B cell (primary cell): ENCODE measurements at regions not wholly inside any gene's neighbourhood (a gene's known extent, or its start where the extent isn't known, plus 50 kb on each side); places are given as distances from the start of the nearest gene placed in this dataset.

Experiments used
- ATAC-seq: fragments of 200-7000 bp; cut with Tn5 transposase; one replicate; pipeline ENCODE4 v1.10.0; 2021; ENCODE audit warnings: low read depth, mild to moderate bottlenecking, moderate number of reproducible peaks, moderate library complexity
- CTCF ChIA-PET: fragments of 350-600 bp; sonication (Branson Sonifier 250); formaldehyde crosslinking; loops from one replicate; lab custom pipeline; 2021; ENCODE audit warnings: antibody characterized with exemption, inconsistent platforms; lab: Charles Lee
- POLR2A ChIA-PET: fragments of 350-600 bp; sonication (Branson Sonifier 250); formaldehyde crosslinking; loops from one replicate; lab custom pipeline; 2021; ENCODE audit warnings: antibody characterized with exemption; lab: Charles Lee
- DNase-seq: peaks from one replicate; pipeline ENCODE4 v3.0.0; 2013
- H2AFZ ChIP-seq: 2 replicates; pipeline ENCODE4 v1.6.1; 2012; ENCODE audit warnings: mild to moderate bottlenecking, low read depth, low read length; ENCODE audit not compliant: insufficient read depth, poor library complexity, severe bottlenecking
- H3K27ac ChIP-seq, 2 donors: 1 replicate in 1 of 2; 2 replicates in 1 of 2; pipeline ENCODE4 v1.5.1; 2012 to 2013; ENCODE audit warnings: low read length in 2 of 2, mild to moderate bottlenecking in 2 of 2, moderate library complexity in 1 of 2
- H3K27me3 ChIP-seq, 4 experiments: fragments of 200-600 bp in 1 of 4; sonication (generic) in 1 of 4; replicated peaks in 1 of 4; 1 replicate in 2 of 4; 2 replicates in 2 of 4; pipeline versions ENCODE4 v1.6.1 to v1.7.0; 2013 to 2016; ENCODE audit warnings: low read length in 3 of 4, mild to moderate bottlenecking in 2 of 4, mixed read lengths in 1 of 4, moderate library complexity in 1 of 4; ENCODE audit not compliant: insufficient read depth in 4 of 4, control insufficient read depth in 3 of 4; ENCODE audit errors: control extremely low read depth in 1 of 4
- H3K36me3 ChIP-seq, 2 experiments: replicated peaks in 1 of 2; 1 replicate in 1 of 2; 2 replicates in 1 of 2; pipeline versions ENCODE4 v1.6.1 to v1.7.1; 2013; ENCODE audit warnings: low read length in 1 of 2; ENCODE audit not compliant: insufficient read depth in 2 of 2, control insufficient read depth in 1 of 2; ENCODE audit errors: control extremely low read depth in 1 of 2, extremely low read depth in 1 of 2
- H3K4me1 ChIP-seq, 2 donors: fragments of 200-600 bp in 1 of 2; sonication (generic) in 1 of 2; 1 replicate in 1 of 2; 2 replicates in 1 of 2; pipeline versions ENCODE4 v1.5.1 to v1.6.1; 2013 to 2017; ENCODE audit warnings: low read length in 2 of 2; ENCODE audit not compliant: control insufficient read depth in 2 of 2, insufficient read depth in 2 of 2
- H3K4me2 ChIP-seq: replicated peaks from 2 replicates; pipeline ENCODE3; 2012; ENCODE audit warnings: mild to moderate bottlenecking, low read depth, low read length; ENCODE audit not compliant: poor library complexity, severe bottlenecking
- H3K4me3 ChIP-seq, 5 experiments: fragments of 200-600 bp in 1 of 5; sonication (generic) in 1 of 5; 1 replicate in 3 of 5; 2 replicates in 2 of 5; pipeline versions ENCODE4 v1.5.1 to v1.7.0; 2011 to 2016; ENCODE audit warnings: low read length in 4 of 5, mild to moderate bottlenecking in 4 of 5, low read depth in 2 of 5, control low read depth in 1 of 5, moderate library complexity in 1 of 5; ENCODE audit not compliant: insufficient read depth in 1 of 5; ENCODE audit errors: control extremely low read depth in 1 of 5, extremely low read depth in 1 of 5
- H3K79me2 ChIP-seq: fragments of 200-600 bp; sonication (generic); one replicate; pipeline ENCODE4 v1.6.0; 2016; ENCODE audit warnings: low read length; ENCODE audit not compliant: control insufficient read depth, insufficient read depth
- H3K9ac ChIP-seq: fragments of 200-600 bp; sonication (generic); 2 replicates; pipeline ENCODE4 v1.6.1; 2017; ENCODE audit warnings: mild to moderate bottlenecking, low read length, moderate library complexity
- H3K9me3 ChIP-seq, 3 donors: one replicate each; pipeline versions ENCODE4 v1.6.1 to v1.7.1; 2013; ENCODE audit warnings: low read length in 2 of 3; ENCODE audit not compliant: control insufficient read depth in 2 of 3, insufficient read depth in 1 of 3; ENCODE audit errors: control extremely low read depth in 1 of 3
- H4K20me1 ChIP-seq: 2 replicates; pipeline ENCODE4 v1.6.0; 2012; ENCODE audit warnings: mild to moderate bottlenecking, low read length; ENCODE audit not compliant: insufficient read depth, control insufficient read depth, poor library complexity, severe bottlenecking
- H3K27ac Mint-ChIP-seq: one replicate; pipeline ENCODE4 v1.8.0; 2021; ENCODE audit warnings: mixed read lengths
- H3K27me3 Mint-ChIP-seq: one replicate; pipeline ENCODE4 v1.8.0; 2021; ENCODE audit warnings: mixed read lengths
- H3K4me1 Mint-ChIP-seq: one replicate; pipeline ENCODE4 v1.8.0; 2021; ENCODE audit warnings: mixed read lengths
- H3K4me3 Mint-ChIP-seq: one replicate; pipeline ENCODE4 v1.8.0; 2021; ENCODE audit warnings: mixed read lengths
- H3K9me3 Mint-ChIP-seq: one replicate; pipeline ENCODE4 v1.8.0; 2022; ENCODE audit warnings: mixed read lengths; ENCODE audit not compliant: insufficient read depth
- EZH2 ChIP-seq: IDR thresholded peaks from 2 replicates; pipeline ENCODE4 v1.6.1; 2012; ENCODE audit warnings: borderline replicate concordance, low read depth, mild to moderate bottlenecking, moderate library complexity, low read length; ENCODE audit not compliant: insufficient read depth, poor library complexity, severe bottlenecking
- WGBS: methylation state at CpG from one replicate; pipeline ENCODE4 v1.1.5; 2013; ENCODE audit warnings: missing lambda C conversion rate; ENCODE audit not compliant: insufficient coverage; 5-methylcytosine and 5-hydroxymethylcytosine counted together
- intact Hi-C: fragments of 100-400 bp; cut with micrococcal nuclease; formaldehyde crosslinking; loops from one replicate; pipeline ENCODE4 v1.10.0; 2022
- TF ChIP-seq, protein P1 (sequence below): fragments of 200-600 bp; IDR thresholded peaks from one replicate; pipeline ENCODE4 v1.8.0; 2022; ENCODE audit warnings: antibody characterized with exemption, mild to moderate bottlenecking

DNA sequence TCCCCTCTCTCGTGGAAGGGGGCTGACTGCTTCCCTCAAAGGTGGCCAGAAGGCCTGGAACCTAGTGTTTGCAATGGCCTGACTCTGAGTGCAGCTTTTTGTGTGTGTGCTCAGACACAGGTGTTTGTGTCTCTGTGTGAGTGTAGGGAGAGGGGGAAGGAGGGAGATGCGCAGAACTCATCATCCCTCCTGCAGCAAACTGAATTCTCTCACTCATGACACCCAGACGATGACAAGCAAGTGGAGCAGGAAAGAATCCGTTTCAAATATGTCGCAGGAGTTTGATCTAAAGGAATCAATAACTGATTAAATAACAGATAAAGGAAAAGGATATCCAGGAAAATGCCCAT lies 101.4 kb downstream of the TNFAIP3 start:
- CTCF ChIA-PET, result interaction anchor here (1.0 kb wide), 1 partner anchor 24 kb away, joined by 3 read pairs; no protein-coding TSS in a partner anchor
- POLR2A ChIA-PET, result no interaction called here
- H3K27ac Mint-ChIP-seq, result no peak overlapping the region
- no peak for ATAC-seq
- Histone ChIP-seq H3K4me1 (peaks cover 13 to 16% of the 10 kb centered on the region in 2 donors), H3K79me2 (no peaks in the 10 kb centered on the region), H3K27me3 (no peaks in the 10 kb centered on the region), H3K9me3 (no peaks in the 10 kb centered on the region), H3K4me2 (no peak overlapping the region), H4K20me1 (no peaks in the 10 kb centered on the region), H3K27ac (no peak overlapping the region), H3K36me3 (no peaks in the 10 kb centered on the region), H2AFZ (no peak overlapping the region), H3K4me3 (no peak overlapping the region), H3K9ac (no peak overlapping the region)
- no peaks in the 10 kb centered on the region for H3K27me3 Mint-ChIP-seq
- no peaks in the 10 kb centered on the region for H3K9me3 Mint-ChIP-seq
- TF ChIP-seq, protein P1, sequence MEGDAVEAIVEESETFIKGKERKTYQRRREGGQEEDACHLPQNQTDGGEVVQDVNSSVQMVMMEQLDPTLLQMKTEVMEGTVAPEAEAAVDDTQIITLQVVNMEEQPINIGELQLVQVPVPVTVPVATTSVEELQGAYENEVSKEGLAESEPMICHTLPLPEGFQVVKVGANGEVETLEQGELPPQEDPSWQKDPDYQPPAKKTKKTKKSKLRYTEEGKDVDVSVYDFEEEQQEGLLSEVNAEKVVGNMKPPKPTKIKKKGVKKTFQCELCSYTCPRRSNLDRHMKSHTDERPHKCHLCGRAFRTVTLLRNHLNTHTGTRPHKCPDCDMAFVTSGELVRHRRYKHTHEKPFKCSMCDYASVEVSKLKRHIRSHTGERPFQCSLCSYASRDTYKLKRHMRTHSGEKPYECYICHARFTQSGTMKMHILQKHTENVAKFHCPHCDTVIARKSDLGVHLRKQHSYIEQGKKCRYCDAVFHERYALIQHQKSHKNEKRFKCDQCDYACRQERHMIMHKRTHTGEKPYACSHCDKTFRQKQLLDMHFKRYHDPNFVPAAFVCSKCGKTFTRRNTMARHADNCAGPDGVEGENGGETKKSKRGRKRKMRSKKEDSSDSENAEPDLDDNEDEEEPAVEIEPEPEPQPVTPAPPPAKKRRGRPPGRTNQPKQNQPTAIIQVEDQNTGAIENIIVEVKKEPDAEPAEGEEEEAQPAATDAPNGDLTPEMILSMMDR, result no peak
- no peak for TF ChIP-seq EZH2
- H3K4me1 Mint-ChIP-seq, result peaks cover 15% of the 10 kb centered on the region
- no peak overlapping the region for H3K4me3 Mint-ChIP-seq
- WGBS, result 60% methylated on average over 1 of the region's 5 CpGs
- intact Hi-C loops, result no loop called here
- DNase-seq, result no peak

DNA sequence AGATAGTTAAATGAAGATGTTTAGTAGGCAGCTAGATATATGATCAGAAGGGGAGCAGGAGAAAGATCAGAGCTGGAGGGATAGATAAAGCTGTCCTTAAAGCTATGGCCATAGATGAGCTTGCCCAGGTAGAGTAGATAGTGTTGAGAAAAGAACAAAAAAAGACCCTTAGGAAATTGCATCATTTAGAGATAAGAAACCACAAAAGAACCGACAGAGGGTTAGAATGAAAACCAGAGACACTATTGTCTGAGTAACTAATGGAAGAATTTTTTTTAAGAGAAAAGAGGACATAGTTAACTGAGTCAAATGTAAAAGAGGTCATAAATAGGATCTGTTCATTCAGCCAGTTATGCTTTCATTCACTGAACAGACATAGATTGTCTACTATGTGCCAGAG lies 101.8 kb downstream of the TNFAIP3 start:
- no peak overlapping the region for H3K4me3 Mint-ChIP-seq
- Histone ChIP-seq H3K27me3 (no peaks in the 10 kb centered on the region), H3K79me2 (no peaks in the 10 kb centered on the region), H2AFZ (no peak overlapping the region), H3K9ac (no peak overlapping the region), H3K9me3 (no peaks in the 10 kb centered on the region), H3K4me2 (no peak overlapping the region), H3K4me1 (peaks cover 13 to 16% of the 10 kb centered on the region in 2 donors), H4K20me1 (no peaks in the 10 kb centered on the region), H3K4me3 (no peak overlapping the region), H3K36me3 (no peaks in the 10 kb centered on the region), H3K27ac (no peak overlapping the region)
- DNase-seq (no peak), ATAC-seq (no peak)
- no peaks in the 10 kb centered on the region for H3K27me3 Mint-ChIP-seq
- ChIA-PET POLR2A (no interaction called here), CTCF (interaction anchor here (1.0 kb wide), 1 partner anchor 24 kb away, joined by 3 read pairs; no protein-coding TSS in a partner anchor)
- H3K27ac Mint-ChIP-seq, result no peak overlapping the region
- intact Hi-C loops, result no loop called here
- peaks cover 15% of the 10 kb centered on the region for H3K4me1 Mint-ChIP-seq
- H3K9me3 Mint-ChIP-seq, result no peaks in the 10 kb centered on the region
- no peak for TF ChIP-seq EZH2
- TF ChIP-seq, protein P1, result no peak
- no CpG with 5 or more reads among the region's 1 CpG for WGBS
